ENCODE measurements at regions not wholly inside any gene's neighbourhood (a gene's known extent, or its start where the extent isn't known, plus 50 kb on each side); places are given as distances from the start of the nearest gene placed in this dataset.

- TF ChIP-seq CTCF (IDR thresholded peaks at IDR 0.05) (no peak), POLR2A (IDR thresholded peaks at IDR 0.05) (no peak)
Measured at GRCh38 chr17:12421077-12421476, 244.6 kb upstream of the MYOCD start.
